Cardiac fibroblast (primary cell): ENCODE measurements at regions not wholly inside any gene's neighbourhood (a gene's known extent, or its start where the extent isn't known, plus 50 kb on each side); places are given as distances from the start of the nearest gene placed in this dataset.

ENCODE experiments used
- DNase-seq, 2 donors: peaks; one replicate each; pipeline versions ENCODE4 v3.0.0 to v3.0.0-alpha.2; 2010; ENCODE audit warnings: low read depth in 2 of 2
- H3K4me3 ChIP-seq, 2 donors: replicated peaks in 1 of 2; 1 replicate in 1 of 2; 2 replicates in 1 of 2; pipeline ENCODE4 v1.5.1; 2011; ENCODE audit warnings: low read depth in 2 of 2, low read length in 2 of 2, mild to moderate bottlenecking in 2 of 2, moderate library complexity in 1 of 2
- CTCF ChIP-seq: IDR thresholded peaks from one replicate; pipeline ENCODE4 v1.5.1; 2011; ENCODE audit warnings: low read depth, mild to moderate bottlenecking, low read length, inconsistent platforms

- DNase-seq = no peak
- no peak overlapping the region for H3K4me3 ChIP-seq
- TF ChIP-seq CTCF = no peak
Measured at GRCh38 chr17:77546772-77547241, 406.0 kb downstream of the SEC14L1 start.

- no peak for TF ChIP-seq CTCF
- no peak for DNase-seq
- no peak overlapping the region for H3K4me3 ChIP-seq
Measured at GRCh38 chr17:77548967-77549366, 408.2 kb downstream of the SEC14L1 start.

DNA sequence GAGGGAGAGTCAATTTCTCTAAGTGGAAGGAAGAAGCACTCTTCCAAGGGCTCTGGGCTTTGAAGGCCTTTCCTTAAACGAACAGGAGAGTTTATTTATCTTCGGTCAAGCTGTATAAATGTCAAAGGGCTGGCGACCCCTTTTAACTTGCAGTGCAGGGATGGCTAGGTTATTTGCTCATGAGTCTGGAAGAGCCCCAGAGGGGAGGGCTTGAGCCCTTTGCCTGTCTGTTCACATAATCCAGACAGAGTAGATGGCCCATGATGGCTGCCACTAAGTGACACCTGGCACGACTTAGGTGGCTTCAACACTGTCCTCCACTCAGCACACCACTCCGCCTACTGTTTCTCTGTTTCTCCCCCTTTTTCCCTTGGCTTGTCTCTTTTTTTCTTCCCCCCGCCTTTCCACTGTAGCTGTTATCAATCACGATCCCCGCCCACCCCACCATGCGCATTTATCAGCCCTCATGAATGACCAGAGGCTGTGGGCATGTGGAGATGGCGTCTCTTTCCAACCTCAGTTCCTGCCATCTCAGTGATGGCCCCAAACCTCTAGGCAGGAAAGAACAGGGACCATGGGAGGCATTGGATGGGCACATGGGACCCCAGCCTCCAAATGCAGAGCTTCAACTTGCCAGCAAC is 408.7 kb upstream of the TNRC6C start:
- TF ChIP-seq CTCF = no peak
- no peak for DNase-seq
- no peak overlapping the region for H3K4me3 ChIP-seq

GRCh38 chr17:77553459-77554066 is 404.9 kb upstream of the TNRC6C start:
- no peak overlapping the region for H3K4me3 ChIP-seq
- DNase-seq = no peak
- TF ChIP-seq CTCF = no peak

DNA sequence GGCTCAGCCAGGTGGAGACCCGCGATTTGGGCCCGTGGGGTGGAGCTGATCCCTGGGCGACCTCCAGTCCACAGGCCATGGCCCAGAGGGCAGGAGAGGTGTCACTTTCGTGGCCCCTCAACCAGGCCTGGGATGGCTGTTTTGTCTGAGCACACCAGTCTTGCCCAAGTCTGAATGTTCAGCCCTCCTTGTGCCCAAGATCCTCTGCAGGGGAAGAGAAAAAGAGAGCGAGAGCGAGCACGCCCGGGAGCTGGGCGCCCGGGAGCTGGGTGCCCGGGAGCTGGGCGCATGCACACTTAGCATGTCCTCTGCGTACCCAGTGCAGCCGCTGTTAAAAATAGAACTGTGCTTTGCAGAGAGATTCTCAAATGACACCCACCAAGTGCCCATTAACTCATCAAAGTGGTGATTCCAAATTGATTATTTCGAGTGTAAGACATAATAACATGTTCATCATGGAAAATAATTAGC is 403.3 kb upstream of the TNRC6C start:
- H3K4me3 ChIP-seq = no peak overlapping the region
- no peak for DNase-seq
- TF ChIP-seq CTCF = no peak

DNA sequence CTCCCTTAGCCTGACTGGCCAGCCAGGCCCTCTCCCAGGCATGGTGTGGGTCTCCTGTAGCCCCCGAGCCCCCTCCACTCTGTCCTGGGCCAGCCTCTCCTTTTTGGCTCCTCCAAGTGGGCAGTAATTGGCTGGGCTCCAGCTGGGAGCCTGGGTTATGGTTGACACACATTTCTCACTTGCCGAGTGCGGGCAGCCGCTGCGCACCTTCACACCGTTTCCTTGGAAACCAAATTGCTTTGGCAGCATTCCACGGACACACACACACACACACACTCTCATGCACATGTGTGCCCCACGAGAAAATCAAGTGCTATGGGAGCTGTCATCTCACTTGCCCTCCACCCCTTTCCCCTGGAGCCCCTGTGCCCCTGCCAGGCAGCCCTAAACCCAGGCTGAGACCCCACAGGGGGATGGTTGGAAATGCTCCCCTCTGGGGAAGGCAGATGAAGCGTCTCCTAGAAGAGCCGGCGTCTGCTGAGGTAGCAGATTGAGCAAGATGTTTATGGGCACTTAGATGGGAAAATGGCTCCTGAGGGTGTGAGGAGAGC is 402.7 kb upstream of the TNRC6C start:
- TF ChIP-seq CTCF = no peak
- DNase-seq = peak; percentile 9 to 43
- H3K4me3 ChIP-seq = no peak overlapping the region
